ENCODE measurements at regions not wholly inside any gene's neighbourhood (a gene's known extent, or its start where the extent isn't known, plus 50 kb on each side); places are given as distances from the start of the nearest gene placed in this dataset.

DNA sequence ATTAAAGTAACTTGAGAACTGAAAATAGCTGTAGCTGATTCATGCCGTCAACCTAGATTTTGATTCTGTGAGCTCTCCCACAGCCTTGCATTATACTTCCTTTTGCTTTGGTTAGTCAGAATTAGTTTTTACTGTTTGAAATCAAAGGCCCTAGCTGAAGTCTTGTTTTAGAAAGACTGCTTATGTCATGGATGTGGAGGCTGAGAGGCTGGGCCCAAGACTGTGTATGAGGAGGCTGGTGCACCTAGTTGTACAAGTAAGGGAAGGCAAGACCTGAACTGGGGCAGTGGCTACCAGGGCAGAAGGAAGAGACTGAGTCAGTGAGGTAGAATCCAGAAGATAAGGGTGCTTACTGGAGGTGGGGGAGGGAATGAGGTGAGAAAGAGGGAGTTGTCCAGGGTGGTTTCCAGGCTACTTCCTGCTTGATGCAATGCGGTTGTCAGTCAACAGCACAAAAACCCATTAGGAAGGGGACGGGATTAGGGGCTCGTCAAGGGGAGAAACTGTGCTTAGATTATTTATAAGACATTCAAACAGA lies 76.2 kb upstream of the PAGE3 start:
- Histone ChIP-seq H3K4me2 (ENCODE audit: low read length) (no peak overlapping the region), H3F3A (ENCODE audit: low read length, unreplicated experiment) (no peaks in the 10 kb centered on the region), H3K4me3 (ENCODE audit: low read length) (no peak overlapping the region), H3K27ac (ENCODE audit: low read length) (no peak overlapping the region), H2AFZ (ENCODE audit: low read length) (no peak overlapping the region), H3K9me2 (replicated peaks; ENCODE audit: low read length) (no peaks in the 10 kb centered on the region), H3K36me3 (ENCODE audit: low read depth, low read length) (no peaks in the 10 kb centered on the region), H3K27me3 (ENCODE audit: low read length) (no peaks in the 10 kb centered on the region), H3K9me3 (ENCODE audit: low read length) (no peaks in the 10 kb centered on the region), H4K20me1 (ENCODE audit: low read length) (no peaks in the 10 kb centered on the region), H3K79me2 (ENCODE audit: low read length) (no peaks in the 10 kb centered on the region), H3K9ac (ENCODE audit: low read length) (no peak overlapping the region), H3K4me1 (ENCODE audit: insufficient read depth, low read length) (no peaks in the 10 kb centered on the region)
- intact Hi-C loops (cut with micrococcal nuclease): no loop called here
- POLR2A ChIA-PET (ENCODE audit: unreplicated experiment): no interaction called here
- BruUV-seq (replicated peaks): no TSS peak
- TF ChIP-seq EZH2phosphoT487 (IDR thresholded peaks at IDR 0.05; ENCODE audit: borderline replicate concordance, low read length) (no peak), EZH2 (IDR thresholded peaks at IDR 0.05; ENCODE audit: low read length, unreplicated experiment) (no peak)
- TF ChIP-seq, protein P1, sequence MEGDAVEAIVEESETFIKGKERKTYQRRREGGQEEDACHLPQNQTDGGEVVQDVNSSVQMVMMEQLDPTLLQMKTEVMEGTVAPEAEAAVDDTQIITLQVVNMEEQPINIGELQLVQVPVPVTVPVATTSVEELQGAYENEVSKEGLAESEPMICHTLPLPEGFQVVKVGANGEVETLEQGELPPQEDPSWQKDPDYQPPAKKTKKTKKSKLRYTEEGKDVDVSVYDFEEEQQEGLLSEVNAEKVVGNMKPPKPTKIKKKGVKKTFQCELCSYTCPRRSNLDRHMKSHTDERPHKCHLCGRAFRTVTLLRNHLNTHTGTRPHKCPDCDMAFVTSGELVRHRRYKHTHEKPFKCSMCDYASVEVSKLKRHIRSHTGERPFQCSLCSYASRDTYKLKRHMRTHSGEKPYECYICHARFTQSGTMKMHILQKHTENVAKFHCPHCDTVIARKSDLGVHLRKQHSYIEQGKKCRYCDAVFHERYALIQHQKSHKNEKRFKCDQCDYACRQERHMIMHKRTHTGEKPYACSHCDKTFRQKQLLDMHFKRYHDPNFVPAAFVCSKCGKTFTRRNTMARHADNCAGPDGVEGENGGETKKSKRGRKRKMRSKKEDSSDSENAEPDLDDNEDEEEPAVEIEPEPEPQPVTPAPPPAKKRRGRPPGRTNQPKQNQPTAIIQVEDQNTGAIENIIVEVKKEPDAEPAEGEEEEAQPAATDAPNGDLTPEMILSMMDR (conservative IDR thresholded peaks at IDR 0.05; ENCODE audit: low read depth, low read length): no peak
- no peak for ATAC-seq
- no peak for DNase-seq
- CTCF ChIA-PET: no interaction called here

DNA sequence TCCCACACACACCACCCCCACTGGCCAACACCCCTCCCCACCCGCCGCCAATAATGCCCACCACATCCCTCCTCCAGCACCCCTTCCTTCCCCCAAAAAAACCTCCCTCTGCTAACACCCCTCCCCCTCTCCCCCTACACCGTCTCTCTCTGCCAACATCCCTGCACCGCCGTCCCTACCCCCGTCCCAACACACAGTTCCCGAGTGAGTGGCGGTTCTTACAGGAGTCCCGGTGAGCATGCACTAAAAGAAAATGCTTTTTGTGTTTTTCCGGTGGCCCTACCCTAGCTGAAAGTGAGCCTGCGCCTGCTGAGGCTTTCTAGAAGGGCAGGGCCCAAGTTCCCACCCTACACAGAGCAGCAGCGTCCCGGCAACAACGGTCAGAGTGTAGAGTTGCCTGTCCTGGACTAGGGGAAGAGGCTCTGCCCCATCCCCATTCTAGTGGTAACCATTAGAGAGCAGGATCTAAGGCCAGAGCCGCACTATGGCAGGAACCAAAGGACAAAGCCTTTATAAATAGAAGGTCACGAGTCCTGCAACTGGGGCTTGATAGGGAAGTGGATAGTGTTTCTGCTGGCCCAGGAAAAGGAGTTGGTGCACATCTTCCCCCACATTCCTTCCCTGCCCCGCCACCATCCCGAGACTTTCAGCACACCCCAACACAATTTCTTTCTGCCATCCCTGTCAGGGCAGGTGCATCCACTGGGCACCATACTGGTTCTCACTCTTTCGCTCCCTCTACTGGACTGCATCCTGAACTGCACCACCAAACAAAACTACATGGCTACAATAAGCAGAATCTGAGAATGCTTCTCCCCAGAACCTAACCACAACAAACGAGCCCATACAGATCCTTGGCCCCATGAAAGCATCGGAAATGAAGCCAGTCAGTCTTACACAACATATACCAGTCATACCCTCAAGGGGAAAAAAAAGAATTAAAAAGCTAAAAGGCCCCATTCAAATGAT lies 78.1 kb upstream of the PAGE3 start:
- H3K9ac ChIP-seq (ENCODE audit: low read length): no peak overlapping the region
- H4K20me1 ChIP-seq (ENCODE audit: low read length): no peaks in the 10 kb centered on the region
- H3K9me3 ChIP-seq (ENCODE audit: low read length): no peaks in the 10 kb centered on the region
- no peaks in the 10 kb centered on the region for H3K9me2 ChIP-seq (replicated peaks; ENCODE audit: low read length)
- peak; percentile 43 for DNase-seq
- no TSS peak for BruUV-seq (replicated peaks)
- H2AFZ ChIP-seq (ENCODE audit: low read length): no peak overlapping the region
- ChIA-PET POLR2A (ENCODE audit: unreplicated experiment) (no interaction called here), CTCF (no interaction called here)
- no peaks in the 10 kb centered on the region for H3F3A ChIP-seq (ENCODE audit: low read length, unreplicated experiment)
- no peak overlapping the region for H3K4me2 ChIP-seq (ENCODE audit: low read length)
- H3K4me3 ChIP-seq (ENCODE audit: low read length): no peak overlapping the region
- no peaks in the 10 kb centered on the region for H3K79me2 ChIP-seq (ENCODE audit: low read length)
- intact Hi-C loops (cut with micrococcal nuclease): no loop called here
- H3K36me3 ChIP-seq (ENCODE audit: low read depth, low read length): no peaks in the 10 kb centered on the region
- no peaks in the 10 kb centered on the region for H3K27me3 ChIP-seq (ENCODE audit: low read length)
- H3K27ac ChIP-seq (ENCODE audit: low read length): no peak overlapping the region
- H3K4me1 ChIP-seq (ENCODE audit: insufficient read depth, low read length): no peaks in the 10 kb centered on the region
- no peak for TF ChIP-seq EZH2phosphoT487 (IDR thresholded peaks at IDR 0.05; ENCODE audit: borderline replicate concordance, low read length)
- TF ChIP-seq, protein P1 (conservative IDR thresholded peaks at IDR 0.05; ENCODE audit: low read depth, low read length): peak; percentile 51
- no peak for ATAC-seq

DNA sequence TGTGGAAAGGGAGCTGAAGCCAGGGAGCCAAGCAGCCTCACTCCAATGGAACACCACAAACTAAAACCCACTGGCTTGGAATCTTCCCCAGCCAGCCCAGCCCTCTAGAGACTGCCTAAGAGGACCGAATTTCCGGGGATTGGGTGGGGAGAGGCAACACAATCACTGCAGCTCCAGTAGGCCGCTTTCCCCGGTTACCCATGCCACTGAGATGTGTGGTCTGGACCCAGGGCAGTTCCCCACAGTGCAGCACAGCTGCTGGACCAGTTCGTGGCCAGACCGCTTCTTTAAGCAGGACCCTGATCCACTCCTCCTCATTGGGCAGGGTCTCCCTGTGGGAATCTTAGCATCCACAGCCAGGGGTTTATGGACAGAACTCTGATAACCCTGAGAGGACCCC lies 91.9 kb upstream of the PAGE3 start:
- Histone ChIP-seq H3K27me3 (ENCODE audit: low read length) (no peaks in the 10 kb centered on the region), H3K9me2 (replicated peaks; ENCODE audit: low read length) (no peaks in the 10 kb centered on the region), H3K9me3 (ENCODE audit: low read length) (no peaks in the 10 kb centered on the region), H4K20me1 (ENCODE audit: low read length) (no peaks in the 10 kb centered on the region), H3K79me2 (ENCODE audit: low read length) (no peaks in the 10 kb centered on the region), H3K36me3 (ENCODE audit: low read depth, low read length) (no peaks in the 10 kb centered on the region), H3K9ac (ENCODE audit: low read length) (no peak overlapping the region), H3K27ac (ENCODE audit: low read length) (no peak overlapping the region), H3K4me2 (ENCODE audit: low read length) (no peak overlapping the region), H3F3A (ENCODE audit: low read length, unreplicated experiment) (no peaks in the 10 kb centered on the region), H3K4me1 (ENCODE audit: insufficient read depth, low read length) (no peaks in the 10 kb centered on the region), H3K4me3 (ENCODE audit: low read length) (no peak overlapping the region), H2AFZ (ENCODE audit: low read length) (no peak overlapping the region)
- BruUV-seq (replicated peaks): no TSS peak
- ChIA-PET CTCF (no interaction called here), POLR2A (ENCODE audit: unreplicated experiment) (no interaction called here)
- DNase-seq: no peak
- TF ChIP-seq EZH2phosphoT487 (IDR thresholded peaks at IDR 0.05; ENCODE audit: borderline replicate concordance, low read length) (no peak), EZH2 (IDR thresholded peaks at IDR 0.05; ENCODE audit: low read length, unreplicated experiment) (no peak)
- TF ChIP-seq, protein P1 (conservative IDR thresholded peaks at IDR 0.05; ENCODE audit: low read depth, low read length): no peak
- intact Hi-C loops (cut with micrococcal nuclease): no loop called here
- ATAC-seq: no peak

Data from PC-3 (cell line).